BJ (cell line): ENCODE measurements at regions not wholly inside any gene's neighbourhood (a gene's known extent, or its start where the extent isn't known, plus 50 kb on each side); places are given as distances from the start of the nearest gene placed in this dataset.

Source experiments
- CTCF ChIA-PET: fragments of 350-600 bp; formaldehyde crosslinking; extraction: SDS; loops from one replicate; lab custom pipeline; 2021; ENCODE audit warnings: antibody characterized with exemption, inconsistent platforms; lab: Yijun Ruan, JAX
- POLR2A ChIA-PET: fragments of 300-600 bp; sonication (Branson Sonifier 250); formaldehyde crosslinking; extraction: SDS; loops from one replicate; lab custom pipeline; 2021; ENCODE audit warnings: antibody characterized with exemption; lab: Charles Lee
- DNase-seq: peaks from one replicate; pipeline ENCODE4 v3.0.0-alpha.2; 2011; ENCODE audit warnings: low read depth
- H3K27me3 ChIP-seq: 2 replicates; pipeline ENCODE4 v1.6.0; 2011; ENCODE audit warnings: low read length; ENCODE audit not compliant: control insufficient read depth, insufficient read depth
- H3K36me3 ChIP-seq: 2 replicates; pipeline ENCODE4 v1.5.1; 2011; ENCODE audit warnings: low read length; ENCODE audit not compliant: control insufficient read depth, insufficient read depth
- H3K4me3 ChIP-seq: 2 replicates; pipeline ENCODE4 v1.5.1; 2011; ENCODE audit warnings: low read depth, mild to moderate bottlenecking, control low read depth, low read length
- TF ChIP-seq, protein P1 (sequence below): IDR thresholded peaks from 2 replicates; pipeline ENCODE4 v1.5.1; 2011; ENCODE audit warnings: low read depth, mild to moderate bottlenecking, control low read depth, inconsistent platforms, low read length, moderate library complexity; ENCODE audit not compliant: insufficient read depth

DNA sequence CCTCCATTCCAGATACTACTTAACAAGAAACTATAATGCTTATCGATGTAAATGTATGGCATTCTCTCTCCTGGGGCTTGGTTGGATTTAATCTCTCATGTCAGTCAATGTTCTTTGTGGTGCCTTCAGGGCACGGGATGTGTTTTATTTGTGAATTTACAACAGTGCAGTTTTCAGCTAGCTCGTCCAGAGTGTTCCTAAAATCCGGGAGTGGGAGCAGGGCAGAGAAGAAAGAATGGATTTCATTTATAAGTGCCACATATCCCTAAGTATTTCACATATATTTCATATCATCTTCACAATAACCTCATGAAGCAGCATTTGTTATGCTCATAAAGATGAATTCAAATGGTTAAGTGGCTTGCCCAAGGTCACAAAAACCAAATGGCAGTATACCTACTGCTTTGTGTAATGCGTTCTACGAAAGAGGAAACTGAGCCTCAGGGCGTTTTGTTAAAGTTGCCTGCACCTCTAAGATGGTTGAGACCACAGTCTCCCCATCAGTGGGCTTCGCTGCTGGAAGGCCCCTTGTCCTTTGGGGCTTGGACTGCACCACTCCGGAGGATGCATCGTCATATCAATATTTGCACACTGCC, 134.7 kb upstream of the MGAT5 start:
- ChIA-PET CTCF (interaction anchor here (0.6 to 7.6 kb wide), 36 partner anchors 8 to 333 kb away, joined by 3 to 134 read pairs (median 5); partner anchors contain the start of gene MGAT5), POLR2A (interaction anchor here (0.7 kb wide), 2 partner anchors 251 to 292 kb away, joined by 3 to 4 read pairs; no protein-coding TSS in a partner anchor)
- no peaks in the 10 kb centered on the region for H3K36me3 ChIP-seq
- peak overlapping the region; percentile 84 for H3K4me3 ChIP-seq
- TF ChIP-seq, protein P1, sequence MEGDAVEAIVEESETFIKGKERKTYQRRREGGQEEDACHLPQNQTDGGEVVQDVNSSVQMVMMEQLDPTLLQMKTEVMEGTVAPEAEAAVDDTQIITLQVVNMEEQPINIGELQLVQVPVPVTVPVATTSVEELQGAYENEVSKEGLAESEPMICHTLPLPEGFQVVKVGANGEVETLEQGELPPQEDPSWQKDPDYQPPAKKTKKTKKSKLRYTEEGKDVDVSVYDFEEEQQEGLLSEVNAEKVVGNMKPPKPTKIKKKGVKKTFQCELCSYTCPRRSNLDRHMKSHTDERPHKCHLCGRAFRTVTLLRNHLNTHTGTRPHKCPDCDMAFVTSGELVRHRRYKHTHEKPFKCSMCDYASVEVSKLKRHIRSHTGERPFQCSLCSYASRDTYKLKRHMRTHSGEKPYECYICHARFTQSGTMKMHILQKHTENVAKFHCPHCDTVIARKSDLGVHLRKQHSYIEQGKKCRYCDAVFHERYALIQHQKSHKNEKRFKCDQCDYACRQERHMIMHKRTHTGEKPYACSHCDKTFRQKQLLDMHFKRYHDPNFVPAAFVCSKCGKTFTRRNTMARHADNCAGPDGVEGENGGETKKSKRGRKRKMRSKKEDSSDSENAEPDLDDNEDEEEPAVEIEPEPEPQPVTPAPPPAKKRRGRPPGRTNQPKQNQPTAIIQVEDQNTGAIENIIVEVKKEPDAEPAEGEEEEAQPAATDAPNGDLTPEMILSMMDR: no peak
- no peak for DNase-seq
- no peaks in the 10 kb centered on the region; the same call in 1 of the 2 replicates for H3K27me3 ChIP-seq

DNA sequence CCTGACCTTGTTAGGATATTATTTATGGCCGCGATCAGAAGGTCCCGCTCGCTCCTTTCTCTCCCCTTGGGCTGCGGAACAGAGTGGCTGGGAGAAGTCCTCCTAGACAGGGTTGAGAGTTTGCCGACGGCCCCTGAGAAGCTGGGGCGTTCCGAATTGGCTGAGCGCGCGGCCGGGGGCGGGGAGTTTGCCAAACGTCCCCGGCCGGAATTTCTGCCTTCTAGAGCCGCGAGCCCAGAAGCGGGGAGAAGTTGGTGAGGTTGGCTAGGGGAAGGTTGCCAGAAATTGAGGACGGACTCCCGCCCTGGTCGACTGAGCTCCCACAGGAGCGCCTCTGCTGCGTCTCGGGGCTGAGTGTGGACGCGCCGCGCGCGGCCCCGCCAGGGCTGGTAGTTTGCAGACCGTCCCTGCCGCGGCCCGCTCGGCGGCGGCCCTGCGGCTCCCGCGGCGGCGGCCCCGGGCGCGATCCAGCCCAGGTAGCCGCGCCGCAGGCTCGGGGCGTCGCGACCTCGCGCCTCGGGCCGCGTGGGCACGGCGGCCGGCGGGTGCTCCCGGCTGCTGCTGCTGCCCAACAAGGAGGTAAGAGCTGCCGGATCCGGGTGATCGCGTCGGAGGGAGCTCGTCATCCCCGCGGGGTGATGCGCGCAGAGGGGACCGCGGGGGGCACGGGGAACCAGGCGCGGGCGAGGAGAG, 134.0 kb upstream of the MGAT5 start:
- ChIA-PET POLR2A (no interaction called here), CTCF (interaction anchor here (0.6 to 7.6 kb wide), 9 partner anchors 14 to 332 kb away, joined by 3 to 134 read pairs (median 14); no protein-coding TSS in a partner anchor)
- Histone ChIP-seq H3K36me3 (no peaks in the 10 kb centered on the region), H3K27me3 (no peaks in the 10 kb centered on the region), H3K4me3 (peak overlapping the region; percentile 84)
- DNase-seq: peak; percentile 63
- TF ChIP-seq, protein P1: no peak

- ChIA-PET POLR2A (no interaction called here), CTCF (interaction anchor here (1.7 to 7.6 kb wide), 5 partner anchors 86 to 291 kb away, joined by 11 to 134 read pairs (median 52); no protein-coding TSS in a partner anchor)
- Histone ChIP-seq H3K36me3 (no peaks in the 10 kb centered on the region), H3K4me3 (peak overlapping the region; percentile 84), H3K27me3 (no peaks in the 10 kb centered on the region)
- no peak for DNase-seq
- TF ChIP-seq, protein P1: no peak
Observed at GRCh38 chr2:134120406-134120732, 133.5 kb upstream of the MGAT5 start.

GRCh38 chr2:134120733-134121630, 132.9 kb upstream of the MGAT5 start:
- CTCF ChIA-PET: interaction anchor here (1.7 to 7.6 kb wide), 4 partner anchors 86 to 290 kb away, joined by 14 to 134 read pairs (median 64); no protein-coding TSS in a partner anchor
- Histone ChIP-seq H3K27me3 (no peaks in the 10 kb centered on the region), H3K4me3 (peak overlapping the region; percentile 84), H3K36me3 (no peaks in the 10 kb centered on the region)
- no peak for DNase-seq
- TF ChIP-seq, protein P1: no peak
- POLR2A ChIA-PET: no interaction called here
